Gastrocnemius medialis (tissue), 4 donors: ENCODE measurements at regions not wholly inside any gene's neighbourhood (a gene's known extent, or its start where the extent isn't known, plus 50 kb on each side); places are given as distances from the start of the nearest gene placed in this dataset.

Experiments used
- ATAC-seq, 2 donors: fragments of 150-250 bp; one replicate each; pipeline ENCODE4 v1.9.1; 2016
- DNase-seq, 2 donors: peaks; one replicate each; pipeline ENCODE4 v3.0.0-alpha.2; 2019
- H3K27ac ChIP-seq, 4 donors: fragments of 200-600 bp; sonication (generic); 1 replicate in 1 of 4; 2 replicates in 3 of 4; pipeline ENCODE4 v1.5.1; 2016 to 2018; ENCODE audit warnings: mild to moderate bottlenecking in 2 of 4, moderate library complexity in 1 of 4
- H3K27me3 ChIP-seq, 3 donors: fragments of 200-600 bp; sonication (generic) in 2 of 3; 1 replicate in 1 of 3; 2 replicates in 2 of 3; pipeline versions ENCODE4 v1.5.1 to v1.6.0; 2016 to 2019; ENCODE audit warnings: mild to moderate bottlenecking in 1 of 3, moderate library complexity in 1 of 3
- H3K36me3 ChIP-seq, 2 donors: fragments of 200-600 bp; sonication (generic) in 1 of 2; one replicate each; pipeline ENCODE4 v1.5.1; 2017 to 2018
- H3K4me1 ChIP-seq, 2 donors: fragments of 200-600 bp; sonication (generic) in 1 of 2; one replicate each; pipeline ENCODE4 v1.5.1; 2016 to 2017; ENCODE audit warnings: mild to moderate bottlenecking in 2 of 2
- H3K4me3 ChIP-seq, 4 donors: fragments of 200-600 bp; sonication (generic) in 3 of 4; 1 replicate in 1 of 4; 2 replicates in 3 of 4; pipeline ENCODE4 v1.5.1; 2016 to 2019; ENCODE audit warnings: mild to moderate bottlenecking in 2 of 4
- H3K9me3 ChIP-seq, 3 donors: fragments of 200-600 bp; sonication (generic) in 2 of 3; 1 replicate in 1 of 3; 2 replicates in 2 of 3; pipeline ENCODE4 v1.5.1; 2016 to 2019
- POLR2A ChIP-seq, 2 donors: fragments of 450-650 bp; IDR thresholded peaks; one replicate each; pipeline ENCODE4 v1.6.1; 2017; ENCODE audit warnings: antibody characterized with exemption in 2 of 2, mild to moderate bottlenecking in 2 of 2, moderate library complexity in 2 of 2
- in situ Hi-C, 4 donors: fragments of 200-750 bp; cut with MboI; loops; one replicate each; pipeline versions ENCODE4 v1.15.0 to v1.8.0; 2017; ENCODE audit warnings: low sequenced_read_pairs in 4 of 4
- intact Hi-C: fragments of 100-400 bp; cut with DNase I; formaldehyde crosslinking; loops from one replicate; pipeline ENCODE4 v1.15.1; 2023; ENCODE audit warnings: low total_unique reads
- TF ChIP-seq, protein P1 (sequence below), 5 experiments: fragments of 450-650 bp in 3 of 5; fragments of 200-600 bp in 2 of 5; sonication (generic) in 2 of 5; IDR thresholded peaks in 4 of 5; conservative IDR thresholded peaks in 1 of 5; 1 replicate in 4 of 5; 2 replicates in 1 of 5; pipeline ENCODE4 v1.5.1; 2016 to 2019; ENCODE audit warnings: antibody characterized with exemption in 5 of 5, mild to moderate bottlenecking in 3 of 5, moderate library complexity in 3 of 5

DNA sequence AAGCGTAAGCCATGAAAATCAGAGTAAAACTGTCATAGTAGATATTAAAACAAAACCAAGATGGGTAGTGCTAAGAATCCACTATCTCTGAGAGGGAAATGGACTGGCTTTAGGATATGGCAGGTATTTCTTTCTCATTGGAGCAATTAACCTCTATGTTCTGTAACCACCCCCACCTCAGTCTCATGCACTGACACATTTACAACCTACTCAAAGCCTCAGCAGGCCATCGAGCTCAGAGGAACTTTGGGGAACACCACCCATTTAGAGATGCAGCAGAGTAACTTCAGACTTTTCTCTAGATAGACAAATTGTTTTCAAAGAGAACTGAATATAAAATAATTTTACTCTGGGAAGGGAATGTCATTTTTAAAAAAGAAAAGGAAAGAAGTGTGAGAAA is 615.8 kb upstream of the ZFHX3 start:
- Histone ChIP-seq H3K27ac (no peak overlapping the region), H3K4me1 (no peaks in the 10 kb centered on the region), H3K4me3 (no peak overlapping the region), H3K9me3 (no peaks in the 10 kb centered on the region), H3K27me3 (no peaks in the 10 kb centered on the region), H3K36me3 (no peaks in the 10 kb centered on the region)
- DNase-seq (no peak), ATAC-seq (no peak)
- intact Hi-C loops = no loop called here
- in situ Hi-C loops = no loop called here
- no peak for TF ChIP-seq POLR2A (IDR thresholded peaks at IDR 0.05)
- TF ChIP-seq, protein P1, sequence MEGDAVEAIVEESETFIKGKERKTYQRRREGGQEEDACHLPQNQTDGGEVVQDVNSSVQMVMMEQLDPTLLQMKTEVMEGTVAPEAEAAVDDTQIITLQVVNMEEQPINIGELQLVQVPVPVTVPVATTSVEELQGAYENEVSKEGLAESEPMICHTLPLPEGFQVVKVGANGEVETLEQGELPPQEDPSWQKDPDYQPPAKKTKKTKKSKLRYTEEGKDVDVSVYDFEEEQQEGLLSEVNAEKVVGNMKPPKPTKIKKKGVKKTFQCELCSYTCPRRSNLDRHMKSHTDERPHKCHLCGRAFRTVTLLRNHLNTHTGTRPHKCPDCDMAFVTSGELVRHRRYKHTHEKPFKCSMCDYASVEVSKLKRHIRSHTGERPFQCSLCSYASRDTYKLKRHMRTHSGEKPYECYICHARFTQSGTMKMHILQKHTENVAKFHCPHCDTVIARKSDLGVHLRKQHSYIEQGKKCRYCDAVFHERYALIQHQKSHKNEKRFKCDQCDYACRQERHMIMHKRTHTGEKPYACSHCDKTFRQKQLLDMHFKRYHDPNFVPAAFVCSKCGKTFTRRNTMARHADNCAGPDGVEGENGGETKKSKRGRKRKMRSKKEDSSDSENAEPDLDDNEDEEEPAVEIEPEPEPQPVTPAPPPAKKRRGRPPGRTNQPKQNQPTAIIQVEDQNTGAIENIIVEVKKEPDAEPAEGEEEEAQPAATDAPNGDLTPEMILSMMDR (IDR thresholded peaks at IDR 0.05 in 4 of 5, conservative IDR thresholded peaks at IDR 0.05 in 1 of 5) = no peak

- in situ Hi-C loops = no loop called here
- Histone ChIP-seq H3K36me3 (no peaks in the 10 kb centered on the region), H3K4me3 (no peak overlapping the region), H3K4me1 (no peaks in the 10 kb centered on the region), H3K27me3 (no peaks in the 10 kb centered on the region), H3K9me3 (no peaks in the 10 kb centered on the region), H3K27ac (no peak overlapping the region)
- intact Hi-C loops = no loop called here
- DNase-seq (no peak), ATAC-seq (no peak)
- TF ChIP-seq, protein P1 (IDR thresholded peaks at IDR 0.05 in 4 of 5, conservative IDR thresholded peaks at IDR 0.05 in 1 of 5) = no peak
- TF ChIP-seq POLR2A (IDR thresholded peaks at IDR 0.05) = no peak
These were observed 588.3 kb upstream of the ZFHX3 start for GRCh38 chr16:73636196-73636595.

GRCh38 chr16:73629011-73629410 is 581.1 kb upstream of the ZFHX3 start:
- TF ChIP-seq, protein P1 (IDR thresholded peaks at IDR 0.05 in 4 of 5, conservative IDR thresholded peaks at IDR 0.05 in 1 of 5) = no peak
- no peak for TF ChIP-seq POLR2A (IDR thresholded peaks at IDR 0.05)
- no peak for DNase-seq
- in situ Hi-C loops = no loop called here

GRCh38 chr16:73617738-73618137 is 569.8 kb upstream of the ZFHX3 start:
- no peak for ATAC-seq

More at GRCh38 chr16:73629011-73629410, 581.1 kb upstream of the ZFHX3 start:
- no peak for ATAC-seq
- Histone ChIP-seq H3K27ac (no peak overlapping the region), H3K9me3 (no peaks in the 10 kb centered on the region), H3K4me1 (no peaks in the 10 kb centered on the region), H3K27me3 (no peaks in the 10 kb centered on the region), H3K36me3 (no peaks in the 10 kb centered on the region), H3K4me3 (no peak overlapping the region)
- intact Hi-C loops = no loop called here

GRCh38 chr16:73616770-73617169 is 568.8 kb upstream of the ZFHX3 start:
- H3K4me1 ChIP-seq = no peaks in the 10 kb centered on the region
- H3K36me3 ChIP-seq = no peaks in the 10 kb centered on the region
- no peaks in the 10 kb centered on the region for H3K9me3 ChIP-seq
- in situ Hi-C loops (no loop called here), intact Hi-C loops (no loop called here)
- TF ChIP-seq, protein P1 (IDR thresholded peaks at IDR 0.05 in 4 of 5, conservative IDR thresholded peaks at IDR 0.05 in 1 of 5) = no peak
- TF ChIP-seq POLR2A (IDR thresholded peaks at IDR 0.05) = no peak
- no peak overlapping the region for H3K27ac ChIP-seq
- ATAC-seq = no peak
- no peak overlapping the region for H3K4me3 ChIP-seq
- H3K27me3 ChIP-seq = no peaks in the 10 kb centered on the region
- DNase-seq = no peak

More at GRCh38 chr16:73617738-73618137, 569.8 kb upstream of the ZFHX3 start:
- DNase-seq = no peak
- Histone ChIP-seq H3K4me1 (no peaks in the 10 kb centered on the region), H3K27me3 (no peaks in the 10 kb centered on the region), H3K4me3 (no peak overlapping the region), H3K36me3 (no peaks in the 10 kb centered on the region), H3K9me3 (no peaks in the 10 kb centered on the region), H3K27ac (no peak overlapping the region)
- in situ Hi-C loops (no loop called here), intact Hi-C loops (no loop called here)
- no peak for TF ChIP-seq POLR2A (IDR thresholded peaks at IDR 0.05)
- TF ChIP-seq, protein P1 (IDR thresholded peaks at IDR 0.05 in 4 of 5, conservative IDR thresholded peaks at IDR 0.05 in 1 of 5) = no peak
